ENCODE measurements at regions not wholly inside any gene's neighbourhood (a gene's known extent, or its start where the extent isn't known, plus 50 kb on each side); places are given as distances from the start of the nearest gene placed in this dataset.

GRCh38 chr15:31964586-31965307, 65.6 kb upstream of the CHRNA7 start:
- no peaks in the 10 kb centered on the region for H3K36me3 ChIP-seq (ENCODE audit: low read depth, missing control alignments)
- no peaks in the 10 kb centered on the region for H3K9me3 ChIP-seq
- intact Hi-C loops (cut with DNase I; ENCODE audit: low total_unique reads), result no loop called here
- H3K4me3 ChIP-seq, result no peak overlapping the region
- TF ChIP-seq POLR2A (IDR thresholded peaks at IDR 0.05), result no peak
- TF ChIP-seq CTCF (IDR thresholded peaks at IDR 0.05), result no peak
- WGBS, 2 donors, result 86 to 95% methylated on average over 7 of the region's 7 CpGs
- DNase-seq, result no peak
- no peak overlapping the region for H3K27ac ChIP-seq
- H3K4me1 ChIP-seq, result no peaks in the 10 kb centered on the region
- no peaks in the 10 kb centered on the region for H3K27me3 ChIP-seq

- WGBS, 2 donors, result 66 to 69% methylated on average over 4 of the region's 4 CpGs
- Histone ChIP-seq H3K4me3 (no peak overlapping the region), H3K4me1 (no peaks in the 10 kb centered on the region), H3K36me3 (ENCODE audit: low read depth, missing control alignments) (no peaks in the 10 kb centered on the region), H3K27me3 (no peaks in the 10 kb centered on the region), H3K27ac (no peak overlapping the region), H3K9me3 (no peaks in the 10 kb centered on the region)
- no peak for DNase-seq
- TF ChIP-seq CTCF (IDR thresholded peaks at IDR 0.05), result no peak
- no peak for TF ChIP-seq POLR2A (IDR thresholded peaks at IDR 0.05)
- intact Hi-C loops (cut with DNase I; ENCODE audit: low total_unique reads), result no loop called here
These were observed 60.3 kb upstream of the CHRNA7 start for GRCh38 chr15:31970007-31970406.

- Histone ChIP-seq H3K27me3 (no peaks in the 10 kb centered on the region), H3K4me3 (no peak overlapping the region), H3K9me3 (no peaks in the 10 kb centered on the region), H3K36me3 (ENCODE audit: low read depth, missing control alignments) (no peaks in the 10 kb centered on the region), H3K4me1 (no peaks in the 10 kb centered on the region), H3K27ac (no peak overlapping the region)
- WGBS, 2 donors, result 78 to 82% methylated on average over 10 of the region's 10 CpGs
- no peak for DNase-seq
- TF ChIP-seq CTCF (IDR thresholded peaks at IDR 0.05) (no peak), POLR2A (IDR thresholded peaks at IDR 0.05) (no peak)
- intact Hi-C loops (cut with DNase I; ENCODE audit: low total_unique reads), result no loop called here
These were observed 57.1 kb upstream of the CHRNA7 start for GRCh38 chr15:31973197-31973596.

GRCh38 chr15:31974154-31974794, 56.0 kb upstream of the CHRNA7 start:
- Histone ChIP-seq H3K9me3 (no peaks in the 10 kb centered on the region), H3K27ac (no peak overlapping the region), H3K36me3 (ENCODE audit: low read depth, missing control alignments) (no peaks in the 10 kb centered on the region), H3K4me3 (no peak overlapping the region), H3K4me1 (no peaks in the 10 kb centered on the region), H3K27me3 (no peaks in the 10 kb centered on the region)
- TF ChIP-seq POLR2A (IDR thresholded peaks at IDR 0.05) (no peak), CTCF (IDR thresholded peaks at IDR 0.05) (no peak)
- DNase-seq, result no peak
- WGBS, 2 donors, result 66 to 68% methylated on average over 2 to 5 of the region's 6 CpGs
- intact Hi-C loops (cut with DNase I; ENCODE audit: low total_unique reads), result no loop called here

Measured in testis (tissue), 2 donors.